SJSA1 (cell line): ENCODE measurements at regions not wholly inside any gene's neighbourhood (a gene's known extent, or its start where the extent isn't known, plus 50 kb on each side); places are given as distances from the start of the nearest gene placed in this dataset.
"Not testable (repeated sequence)": the region's sequence is repeated elsewhere in the genome, so short reads cannot be mapped to it uniquely, and the experiment has no call there.

Experiments used
- DNase-seq, 2 experiments: peaks; one replicate each; pipeline ENCODE4 v3.0.0-alpha.2; 2015 to 2020; ENCODE audit warnings: low spot score in 2 of 2, low read depth in 1 of 2
- H3K27ac ChIP-seq: fragments of 250-450 bp; sonication (Bioruptor Pico); 2 replicates; pipeline ENCODE4 v1.5.1; 2020; ENCODE audit warnings: mild to moderate bottlenecking, moderate library complexity
- H3K27me3 ChIP-seq: fragments of 250-450 bp; sonication (Bioruptor Pico); replicated peaks from 2 replicates; pipeline ENCODE4 v1.5.1; 2020; ENCODE audit warnings: mild to moderate bottlenecking, moderate library complexity
- H3K36me3 ChIP-seq: fragments of 250-450 bp; sonication (Bioruptor Pico); 2 replicates; pipeline ENCODE4 v1.5.1; 2020; ENCODE audit warnings: mild to moderate bottlenecking
- H3K4me1 ChIP-seq: fragments of 250-450 bp; sonication (Bioruptor Pico); replicated peaks from 2 replicates; pipeline ENCODE4 v1.6.1; 2021; ENCODE audit warnings: mild to moderate bottlenecking
- H3K4me3 ChIP-seq: fragments of 250-450 bp; sonication (Bioruptor Pico); 2 replicates; pipeline ENCODE4 v1.5.1; 2020; ENCODE audit warnings: mild to moderate bottlenecking
- H3K9me3 ChIP-seq: fragments of 250-450 bp; sonication (Bioruptor Pico); replicated peaks from 2 replicates; pipeline ENCODE4 v1.5.1; 2020; ENCODE audit warnings: mild to moderate bottlenecking

GRCh38 chr21:27369234-27369633 lies 402.3 kb upstream of the ADAMTS5 start:
- no peak for DNase-seq
- Histone ChIP-seq H3K36me3 (no peaks in the 10 kb centered on the region), H3K27me3 (no peaks in the 10 kb centered on the region), H3K9me3 (no peaks in the 10 kb centered on the region), H3K4me3 (no peak overlapping the region), H3K27ac (no peak overlapping the region), H3K4me1 (no peaks in the 10 kb centered on the region)

DNA sequence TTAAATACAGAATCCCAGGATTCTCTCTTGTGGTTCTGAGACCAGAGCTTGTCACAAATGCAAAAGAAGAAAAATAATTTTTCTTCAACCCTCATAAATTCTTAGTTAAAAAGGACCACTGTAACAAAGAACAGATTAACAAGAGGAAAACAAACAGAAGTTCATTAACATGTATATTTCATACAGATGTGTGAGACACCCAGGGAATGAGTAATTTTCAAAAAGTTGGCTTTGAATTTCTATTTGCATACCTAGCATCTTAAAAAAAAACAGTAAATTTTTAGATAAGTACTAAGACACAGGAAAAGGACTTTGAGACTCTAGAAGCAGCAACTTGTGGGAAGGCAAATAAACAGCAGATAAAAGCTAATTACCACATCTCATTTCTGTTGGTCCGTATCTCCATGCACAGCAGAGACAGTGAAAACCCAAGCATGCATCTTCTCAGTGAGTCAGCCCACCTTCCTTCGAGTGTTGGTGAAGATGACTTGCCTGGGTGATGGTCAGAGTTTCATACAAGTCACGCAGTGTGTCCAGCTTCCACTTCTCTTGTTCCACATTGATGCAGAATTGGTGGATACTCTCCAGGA lies 399.9 kb upstream of the ADAMTS5 start:
- Histone ChIP-seq H3K27me3 (no peaks in the 10 kb centered on the region), H3K27ac (no peak overlapping the region), H3K9me3 (no peaks in the 10 kb centered on the region), H3K36me3 (no peaks in the 10 kb centered on the region), H3K4me3 (no peak overlapping the region), H3K4me1 (no peaks in the 10 kb centered on the region)
- DNase-seq, result no peak

GRCh38 chr21:27366036-27366435 lies 399.1 kb upstream of the ADAMTS5 start:
- no peaks in the 10 kb centered on the region for H3K4me1 ChIP-seq
- no peak for DNase-seq
- no peaks in the 10 kb centered on the region for H3K27me3 ChIP-seq
- no peak overlapping the region for H3K27ac ChIP-seq
- no peaks in the 10 kb centered on the region for H3K36me3 ChIP-seq
- no peaks in the 10 kb centered on the region for H3K9me3 ChIP-seq
- no peak overlapping the region for H3K4me3 ChIP-seq

- Histone ChIP-seq H3K27ac (no peak overlapping the region), H3K27me3 (no peaks in the 10 kb centered on the region), H3K4me3 (no peak overlapping the region), H3K9me3 (no peaks in the 10 kb centered on the region), H3K4me1 (no peaks in the 10 kb centered on the region), H3K36me3 (no peaks in the 10 kb centered on the region)
- no peak for DNase-seq
These were observed 398.5 kb upstream of the ADAMTS5 start for GRCh38 chr21:27365394-27365793.

- Histone ChIP-seq H3K27me3 (no peaks in the 10 kb centered on the region), H3K27ac (no peak overlapping the region), H3K4me1 (peaks cover 3% of the 10 kb centered on the region), H3K36me3 (no peaks in the 10 kb centered on the region), H3K9me3 (no peaks in the 10 kb centered on the region), H3K4me3 (no peak overlapping the region)
- no peak for DNase-seq
These were observed 397.0 kb upstream of the ADAMTS5 start for GRCh38 chr21:27363719-27364477.

DNA sequence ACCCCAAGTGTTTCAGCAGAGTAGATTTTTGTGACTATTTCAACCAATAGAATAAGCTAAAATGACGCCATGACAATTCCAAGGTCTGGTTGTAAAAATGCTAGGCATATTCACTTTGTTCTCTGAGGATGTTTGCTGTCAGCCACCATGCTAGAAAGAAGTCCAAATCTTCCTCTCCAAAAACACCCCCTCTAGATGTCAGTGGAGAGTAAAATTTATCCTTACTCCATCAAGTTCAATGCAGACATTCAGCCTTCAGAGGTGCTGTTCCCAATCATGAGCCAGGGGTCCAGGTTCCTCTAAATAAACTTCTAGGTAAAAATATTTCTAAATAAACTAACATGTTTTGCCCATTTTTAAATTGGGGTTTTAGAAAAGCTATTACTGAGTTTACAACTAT lies 395.4 kb upstream of the ADAMTS5 start:
- Histone ChIP-seq H3K4me1 (peaks cover 8% of the 10 kb centered on the region), H3K4me3 (no peak overlapping the region), H3K27ac (no peak overlapping the region), H3K36me3 (no peaks in the 10 kb centered on the region), H3K9me3 (no peaks in the 10 kb centered on the region), H3K27me3 (no peaks in the 10 kb centered on the region)
- no peak for DNase-seq

DNA sequence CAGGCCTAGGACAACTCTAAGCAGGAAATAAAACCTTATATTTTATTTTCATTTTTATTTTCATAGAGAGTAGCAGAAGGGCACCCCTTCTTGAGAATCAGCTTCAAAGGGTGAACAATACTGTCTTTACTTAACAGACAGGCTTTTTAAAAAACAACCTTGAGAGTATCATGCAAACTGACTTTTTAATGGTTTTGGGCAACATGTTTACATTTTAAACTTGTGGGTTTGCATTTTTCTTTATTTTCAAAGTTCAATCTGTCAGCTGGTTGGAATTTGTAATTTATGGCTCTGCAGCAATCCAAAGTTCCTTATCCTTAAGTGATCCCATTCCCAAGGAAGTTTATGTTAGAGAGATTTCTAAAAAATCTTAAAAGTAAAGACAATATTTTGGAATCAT lies 392.3 kb upstream of the ADAMTS5 start:
- DNase-seq, result peak in 1 of 2 experiments; percentile 39
- no peak overlapping the region for H3K4me3 ChIP-seq
- peaks cover 8% of the 10 kb centered on the region for H3K4me1 ChIP-seq
- H3K36me3 ChIP-seq, result no peaks in the 10 kb centered on the region
- H3K27ac ChIP-seq, result no peak overlapping the region; the same call in 1 of the 2 replicates
- no peaks in the 10 kb centered on the region for H3K27me3 ChIP-seq
- H3K9me3 ChIP-seq, result no peaks in the 10 kb centered on the region

DNA sequence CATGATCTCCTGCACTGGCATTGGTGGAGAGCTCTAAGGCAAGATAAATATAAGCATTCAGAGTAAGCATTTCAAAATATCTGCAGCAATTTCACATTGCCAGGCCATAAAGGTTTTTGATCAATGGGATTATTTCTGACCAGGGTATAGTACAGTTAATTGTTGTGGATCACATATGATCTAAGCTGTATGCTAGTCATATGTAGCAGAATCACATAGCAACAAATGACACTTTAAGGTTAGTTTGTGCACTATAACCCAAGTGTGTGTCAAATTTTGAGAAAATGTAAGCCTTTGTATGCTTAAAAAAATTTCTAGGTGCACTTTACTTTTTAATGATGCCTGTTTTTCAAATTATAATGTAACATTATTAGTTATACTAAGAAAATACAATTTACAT lies 386.0 kb upstream of the ADAMTS5 start:
- no peaks in the 10 kb centered on the region for H3K4me1 ChIP-seq
- no peaks in the 10 kb centered on the region for H3K36me3 ChIP-seq
- no peaks in the 10 kb centered on the region for H3K9me3 ChIP-seq
- H3K27ac ChIP-seq, result no peak overlapping the region
- no peak overlapping the region for H3K4me3 ChIP-seq
- no peaks in the 10 kb centered on the region for H3K27me3 ChIP-seq
- no peak for DNase-seq

DNA sequence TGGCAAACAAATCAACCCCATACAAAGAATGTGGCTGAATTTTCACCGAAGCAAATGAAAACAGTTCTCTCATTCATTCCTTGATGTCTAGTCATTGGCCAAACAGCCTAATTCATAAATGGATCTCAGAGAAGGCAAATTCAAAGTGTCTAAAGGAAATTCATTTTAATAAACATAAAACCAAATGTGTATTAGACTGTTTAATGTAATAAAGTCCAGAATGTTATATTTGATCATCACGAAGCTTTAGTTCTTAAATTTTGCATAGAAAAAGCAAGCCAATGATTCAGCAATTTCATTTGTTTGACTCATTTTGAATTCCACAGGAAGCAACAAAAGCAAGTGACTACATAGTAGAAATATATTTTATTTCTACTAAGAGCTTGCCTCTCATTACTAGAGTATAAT lies 379.2 kb upstream of the ADAMTS5 start:
- H3K4me1 ChIP-seq, result peaks cover 9% of the 10 kb centered on the region; the same call in 1 of the 2 replicates
- no peaks in the 10 kb centered on the region for H3K9me3 ChIP-seq
- no peaks in the 10 kb centered on the region for H3K27me3 ChIP-seq
- peak overlapping the region; percentile 56 for H3K27ac ChIP-seq
- no peaks in the 10 kb centered on the region for H3K36me3 ChIP-seq
- no peak overlapping the region for H3K4me3 ChIP-seq
- DNase-seq, result peak in 1 of 2 experiments; percentile 62

- H3K36me3 ChIP-seq, result no peaks in the 10 kb centered on the region
- DNase-seq, result peak in 1 of 2 experiments; percentile 4
- H3K27ac ChIP-seq, result no peak overlapping the region
- peaks cover 11% of the 10 kb centered on the region for H3K4me1 ChIP-seq
- no peaks in the 10 kb centered on the region for H3K9me3 ChIP-seq
- H3K4me3 ChIP-seq, result no peak overlapping the region
- H3K27me3 ChIP-seq, result no peaks in the 10 kb centered on the region
These were observed 373.0 kb upstream of the ADAMTS5 start for GRCh38 chr21:27339902-27340301.

GRCh38 chr21:27338007-27338406 lies 371.1 kb upstream of the ADAMTS5 start:
- DNase-seq, H3K27ac ChIP-seq, H3K4me3 ChIP-seq, H3K36me3 ChIP-seq, H3K27me3 ChIP-seq, H3K9me3 ChIP-seq: not testable (repeated sequence)
- peaks cover 11% of the 10 kb centered on the region for H3K4me1 ChIP-seq

- Histone ChIP-seq H3K36me3 (no peaks in the 10 kb centered on the region), H3K27me3 (no peaks in the 10 kb centered on the region), H3K27ac (no peak overlapping the region), H3K4me3 (no peak overlapping the region), H3K9me3 (no peaks in the 10 kb centered on the region), H3K4me1 (peaks cover 5% of the 10 kb centered on the region; the same call in 1 of the 2 replicates)
- DNase-seq, result no peak
These were observed 366.2 kb upstream of the ADAMTS5 start for GRCh38 chr21:27333096-27333495.

- Histone ChIP-seq H3K9me3 (no peaks in the 10 kb centered on the region), H3K4me1 (peaks cover 5% of the 10 kb centered on the region; the same call in 1 of the 2 replicates), H3K36me3 (no peaks in the 10 kb centered on the region), H3K27me3 (no peaks in the 10 kb centered on the region), H3K4me3 (no peak overlapping the region), H3K27ac (no peak overlapping the region)
- peak in 1 of 2 experiments; percentile 18 for DNase-seq
These were observed 362.5 kb upstream of the ADAMTS5 start for GRCh38 chr21:27329255-27329851.

GRCh38 chr21:27326301-27326700 lies 359.4 kb upstream of the ADAMTS5 start:
- DNase-seq, result no peak
- H3K4me3 ChIP-seq, result no peak overlapping the region
- no peaks in the 10 kb centered on the region for H3K9me3 ChIP-seq
- H3K36me3 ChIP-seq, result no peaks in the 10 kb centered on the region
- no peaks in the 10 kb centered on the region for H3K27me3 ChIP-seq
- H3K4me1 ChIP-seq, result peaks cover 5% of the 10 kb centered on the region; the same call in 1 of the 2 replicates
- no peak overlapping the region for H3K27ac ChIP-seq
